Mammary epithelial cell (primary cell): ENCODE measurements at regions not wholly inside any gene's neighbourhood (a gene's known extent, or its start where the extent isn't known, plus 50 kb on each side); places are given as distances from the start of the nearest gene placed in this dataset.

Experiments used
- EZH2 ChIP-seq: IDR thresholded peaks from 2 replicates; pipeline ENCODE4 v1.6.1; 2012; ENCODE audit warnings: low read length, inconsistent platforms, borderline replicate concordance
- TF ChIP-seq, protein P1 (sequence below), 2 donors: IDR thresholded peaks in 1 of 2; conservative IDR thresholded peaks in 1 of 2; 2 replicates each; pipeline ENCODE4 v1.5.1; 2011 to 2012; ENCODE audit warnings: inconsistent platforms in 2 of 2, low read length in 2 of 2, mild to moderate bottlenecking in 2 of 2, control low read depth in 1 of 2, low read depth in 1 of 2; ENCODE audit not compliant: insufficient read depth in 1 of 2; ENCODE audit errors: extremely low read depth in 1 of 2

DNA sequence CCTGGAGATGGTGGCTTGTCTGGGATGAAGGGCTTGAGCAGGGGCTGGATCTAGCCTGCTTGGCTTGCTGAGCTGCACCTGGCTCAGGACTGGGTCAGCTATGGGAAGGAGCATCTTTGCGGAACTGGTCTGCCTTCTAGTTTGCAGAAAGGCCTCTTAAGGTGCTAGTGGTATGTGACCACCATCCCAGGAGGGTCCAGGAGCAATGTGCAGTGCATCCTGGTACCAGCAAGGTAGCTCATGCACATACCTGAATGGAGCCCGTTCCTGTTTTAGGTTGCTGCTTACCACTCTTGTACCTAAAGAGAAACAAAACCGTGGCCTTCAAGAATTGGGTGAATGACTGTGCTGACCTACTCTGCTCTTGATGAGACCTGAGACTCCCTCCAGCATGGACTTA lies 118.6 kb upstream of the PELI1 start:
- TF ChIP-seq, protein P1, sequence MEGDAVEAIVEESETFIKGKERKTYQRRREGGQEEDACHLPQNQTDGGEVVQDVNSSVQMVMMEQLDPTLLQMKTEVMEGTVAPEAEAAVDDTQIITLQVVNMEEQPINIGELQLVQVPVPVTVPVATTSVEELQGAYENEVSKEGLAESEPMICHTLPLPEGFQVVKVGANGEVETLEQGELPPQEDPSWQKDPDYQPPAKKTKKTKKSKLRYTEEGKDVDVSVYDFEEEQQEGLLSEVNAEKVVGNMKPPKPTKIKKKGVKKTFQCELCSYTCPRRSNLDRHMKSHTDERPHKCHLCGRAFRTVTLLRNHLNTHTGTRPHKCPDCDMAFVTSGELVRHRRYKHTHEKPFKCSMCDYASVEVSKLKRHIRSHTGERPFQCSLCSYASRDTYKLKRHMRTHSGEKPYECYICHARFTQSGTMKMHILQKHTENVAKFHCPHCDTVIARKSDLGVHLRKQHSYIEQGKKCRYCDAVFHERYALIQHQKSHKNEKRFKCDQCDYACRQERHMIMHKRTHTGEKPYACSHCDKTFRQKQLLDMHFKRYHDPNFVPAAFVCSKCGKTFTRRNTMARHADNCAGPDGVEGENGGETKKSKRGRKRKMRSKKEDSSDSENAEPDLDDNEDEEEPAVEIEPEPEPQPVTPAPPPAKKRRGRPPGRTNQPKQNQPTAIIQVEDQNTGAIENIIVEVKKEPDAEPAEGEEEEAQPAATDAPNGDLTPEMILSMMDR (conservative IDR thresholded peaks at IDR 0.05 in 1 of 2, IDR thresholded peaks at IDR 0.05 in 1 of 2; ENCODE audit: extremely low read depth in 1 of 2, insufficient read depth in 1 of 2, low read depth in 1 of 2, low read length in 2 of 2): no peak
- TF ChIP-seq EZH2: no peak
